ENCODE measurements at regions not wholly inside any gene's neighbourhood (a gene's known extent, or its start where the extent isn't known, plus 50 kb on each side); places are given as distances from the start of the nearest gene placed in this dataset.
"Not testable (repeated sequence)": the region's sequence is repeated elsewhere in the genome, so short reads cannot be mapped to it uniquely, and the experiment has no call there.

DNA sequence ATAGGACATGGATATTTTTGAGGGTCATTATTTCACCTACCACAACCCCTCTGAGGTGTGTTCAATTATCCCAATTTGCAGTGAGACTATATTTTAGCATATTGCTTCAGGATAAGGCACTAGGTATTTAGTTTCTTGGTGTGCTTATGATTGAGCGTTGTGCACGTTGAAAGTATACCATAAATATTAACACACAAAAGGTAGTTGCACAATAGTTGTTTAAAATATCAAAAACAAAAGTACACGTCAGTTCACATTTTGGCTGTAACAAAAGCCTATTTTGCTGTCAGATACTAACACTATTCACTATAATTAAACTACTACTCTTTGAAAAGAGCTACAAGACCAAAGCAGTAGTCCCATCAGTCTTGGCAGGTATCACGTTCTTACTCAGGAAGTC lies 367.5 kb downstream of the DSC3 start:
- Histone ChIP-seq H3K27me3 (ENCODE audit: control insufficient read depth, extremely low read depth, insufficient read depth, low read length) (no peaks in the 10 kb centered on the region), H3K27ac (ENCODE audit: control insufficient read depth, insufficient read depth, low read length) (no peak overlapping the region), H3K36me3 (ENCODE audit: control insufficient read depth in 2 of 2, extremely low read depth in 1 of 2, insufficient read depth in 2 of 2, low read length in 2 of 2) (no peaks in the 10 kb centered on the region), H3K9me1 (ENCODE audit: control insufficient read depth, extremely low read depth, insufficient read depth, low read length) (no peaks in the 10 kb centered on the region), H3K9ac (ENCODE audit: control insufficient read depth, extremely low read depth, insufficient read depth, low read length) (no peak overlapping the region), H3K4me3 (ENCODE audit: control insufficient read depth in 2 of 3, extremely low read depth in 1 of 3, insufficient read depth in 2 of 3, low read depth in 1 of 3, low read length in 3 of 3) (no peak overlapping the region), H3K4me1 (ENCODE audit: control insufficient read depth, extremely low read depth, insufficient read depth, low read length) (no peaks in the 10 kb centered on the region), H3K4me2 (ENCODE audit: control insufficient read depth, extremely low read depth, insufficient read depth, low read depth, low read length) (no peak overlapping the region), H2AFZ (ENCODE audit: control insufficient read depth, low read length) (no peak overlapping the region), H3K9me3 (ENCODE audit: control insufficient read depth, low read depth, low read length) (no peaks in the 10 kb centered on the region), H3K79me2 (ENCODE audit: control insufficient read depth, insufficient read depth, low read length) (no peaks in the 10 kb centered on the region), H4K20me1 (ENCODE audit: control insufficient read depth, extremely low read depth, insufficient read depth, low read length) (no peaks in the 10 kb centered on the region)
- FAIRE-seq (no peak), DNase-seq (ENCODE audit: low read depth, low spot score) (no peak)
- TF ChIP-seq, protein P1, sequence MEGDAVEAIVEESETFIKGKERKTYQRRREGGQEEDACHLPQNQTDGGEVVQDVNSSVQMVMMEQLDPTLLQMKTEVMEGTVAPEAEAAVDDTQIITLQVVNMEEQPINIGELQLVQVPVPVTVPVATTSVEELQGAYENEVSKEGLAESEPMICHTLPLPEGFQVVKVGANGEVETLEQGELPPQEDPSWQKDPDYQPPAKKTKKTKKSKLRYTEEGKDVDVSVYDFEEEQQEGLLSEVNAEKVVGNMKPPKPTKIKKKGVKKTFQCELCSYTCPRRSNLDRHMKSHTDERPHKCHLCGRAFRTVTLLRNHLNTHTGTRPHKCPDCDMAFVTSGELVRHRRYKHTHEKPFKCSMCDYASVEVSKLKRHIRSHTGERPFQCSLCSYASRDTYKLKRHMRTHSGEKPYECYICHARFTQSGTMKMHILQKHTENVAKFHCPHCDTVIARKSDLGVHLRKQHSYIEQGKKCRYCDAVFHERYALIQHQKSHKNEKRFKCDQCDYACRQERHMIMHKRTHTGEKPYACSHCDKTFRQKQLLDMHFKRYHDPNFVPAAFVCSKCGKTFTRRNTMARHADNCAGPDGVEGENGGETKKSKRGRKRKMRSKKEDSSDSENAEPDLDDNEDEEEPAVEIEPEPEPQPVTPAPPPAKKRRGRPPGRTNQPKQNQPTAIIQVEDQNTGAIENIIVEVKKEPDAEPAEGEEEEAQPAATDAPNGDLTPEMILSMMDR (optimal IDR thresholded peaks at IDR 0.05 in 1 of 3, IDR thresholded peaks at IDR 0.05 in 1 of 3, conservative IDR thresholded peaks at IDR 0.05 in 1 of 3; ENCODE audit: extremely low read depth in 1 of 3, insufficient read depth in 2 of 3, low read length in 3 of 3), result no peak
- no peak for TF ChIP-seq EZH2 (IDR thresholded peaks at IDR 0.05; ENCODE audit: low read length)
- dilution Hi-C loops (cut with MboI; ENCODE audit: extremely low pct_ligation_motif_present, low sequenced_read_pairs), result no loop called here

DNA sequence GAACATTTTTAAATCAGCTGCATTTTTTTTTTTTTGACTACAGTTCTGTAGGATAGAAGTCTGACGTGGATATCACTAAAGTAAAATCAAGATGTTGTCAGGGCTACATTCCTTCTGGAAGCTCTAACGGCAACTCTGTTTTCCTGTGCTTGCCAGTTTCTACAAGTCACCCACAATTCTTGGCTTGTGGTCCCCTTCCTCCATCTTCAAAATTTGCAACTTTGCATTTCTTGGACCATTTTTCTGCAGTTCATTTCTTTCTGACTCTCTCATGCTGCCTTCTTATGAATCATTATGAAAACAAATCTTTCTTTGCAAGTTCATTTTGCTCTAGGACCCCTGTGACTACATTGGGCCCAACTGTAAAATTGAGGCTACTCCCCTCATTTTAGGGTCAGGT lies 367.9 kb downstream of the DSC3 start:
- Histone ChIP-seq H3K9me1 (ENCODE audit: control insufficient read depth, extremely low read depth, insufficient read depth, low read length) (no peaks in the 10 kb centered on the region), H3K79me2 (ENCODE audit: control insufficient read depth, insufficient read depth, low read length) (no peaks in the 10 kb centered on the region), H3K9me3 (ENCODE audit: control insufficient read depth, low read depth, low read length) (no peaks in the 10 kb centered on the region), H3K27me3 (ENCODE audit: control insufficient read depth, extremely low read depth, insufficient read depth, low read length) (no peaks in the 10 kb centered on the region), H3K36me3 (ENCODE audit: control insufficient read depth in 2 of 2, extremely low read depth in 1 of 2, insufficient read depth in 2 of 2, low read length in 2 of 2) (no peaks in the 10 kb centered on the region), H3K27ac (ENCODE audit: control insufficient read depth, insufficient read depth, low read length) (no peak overlapping the region), H3K4me2 (ENCODE audit: control insufficient read depth, extremely low read depth, insufficient read depth, low read depth, low read length) (no peak overlapping the region), H2AFZ (ENCODE audit: control insufficient read depth, low read length) (no peak overlapping the region), H3K9ac (ENCODE audit: control insufficient read depth, extremely low read depth, insufficient read depth, low read length) (no peak overlapping the region), H3K4me3 (ENCODE audit: control insufficient read depth in 2 of 3, extremely low read depth in 1 of 3, insufficient read depth in 2 of 3, low read depth in 1 of 3, low read length in 3 of 3) (no peak overlapping the region), H3K4me1 (ENCODE audit: control insufficient read depth, extremely low read depth, insufficient read depth, low read length) (no peaks in the 10 kb centered on the region), H4K20me1 (ENCODE audit: control insufficient read depth, extremely low read depth, insufficient read depth, low read length) (no peaks in the 10 kb centered on the region)
- no peak for DNase-seq (ENCODE audit: low read depth, low spot score)
- TF ChIP-seq, protein P1 (optimal IDR thresholded peaks at IDR 0.05 in 1 of 3, IDR thresholded peaks at IDR 0.05 in 1 of 3, conservative IDR thresholded peaks at IDR 0.05 in 1 of 3; ENCODE audit: extremely low read depth in 1 of 3, insufficient read depth in 2 of 3, low read length in 3 of 3), result no peak
- no peak for TF ChIP-seq EZH2 (IDR thresholded peaks at IDR 0.05; ENCODE audit: low read length)
- dilution Hi-C loops (cut with MboI; ENCODE audit: extremely low pct_ligation_motif_present, low sequenced_read_pairs), result no loop called here
- FAIRE-seq, result no peak

- H3K36me3 ChIP-seq (ENCODE audit: control insufficient read depth in 2 of 2, extremely low read depth in 1 of 2, insufficient read depth in 2 of 2, low read length in 2 of 2); H3K4me1 ChIP-seq (ENCODE audit: control insufficient read depth, extremely low read depth, insufficient read depth, low read length); dilution Hi-C loops (cut with MboI; ENCODE audit: extremely low pct_ligation_motif_present, low sequenced_read_pairs); H2AFZ ChIP-seq (ENCODE audit: control insufficient read depth, low read length); H3K79me2 ChIP-seq (ENCODE audit: control insufficient read depth, insufficient read depth, low read length); H3K4me2 ChIP-seq (ENCODE audit: control insufficient read depth, extremely low read depth, insufficient read depth, low read depth, low read length); H3K27ac ChIP-seq (ENCODE audit: control insufficient read depth, insufficient read depth, low read length); H3K9me1 ChIP-seq (ENCODE audit: control insufficient read depth, extremely low read depth, insufficient read depth, low read length); H4K20me1 ChIP-seq (ENCODE audit: control insufficient read depth, extremely low read depth, insufficient read depth, low read length); DNase-seq (ENCODE audit: low read depth, low spot score); H3K27me3 ChIP-seq (ENCODE audit: control insufficient read depth, extremely low read depth, insufficient read depth, low read length); H3K9ac ChIP-seq (ENCODE audit: control insufficient read depth, extremely low read depth, insufficient read depth, low read length); H3K4me3 ChIP-seq (ENCODE audit: control insufficient read depth in 2 of 3, extremely low read depth in 1 of 3, insufficient read depth in 2 of 3, low read depth in 1 of 3, low read length in 3 of 3); FAIRE-seq; H3K9me3 ChIP-seq (ENCODE audit: control insufficient read depth, low read depth, low read length): not testable (repeated sequence)
Observed at GRCh38 chr18:30672439-30672838, 370.1 kb downstream of the DSC3 start.

Data from keratinocyte (primary cell).